Activated CD4-positive, alpha-beta T cell treated with anti-CD3 and anti-CD28 coated beads, Interleukin-10, Interleukin-2, amounts not matched to agents 100 ng/mL and 50 ng/mL, durations not matched to agents 16 hours and 8 hours (primary cell): ENCODE measurements at regions not wholly inside any gene's neighbourhood (a gene's known extent, or its start where the extent isn't known, plus 50 kb on each side); places are given as distances from the start of the nearest gene placed in this dataset.
"Not testable (repeated sequence)": the region's sequence is repeated elsewhere in the genome, so short reads cannot be mapped to it uniquely, and the experiment has no call there.

Source experiments
- DNase-seq: peaks from one replicate; pipeline ENCODE4 v3.0.0-alpha.2; 2020

DNA sequence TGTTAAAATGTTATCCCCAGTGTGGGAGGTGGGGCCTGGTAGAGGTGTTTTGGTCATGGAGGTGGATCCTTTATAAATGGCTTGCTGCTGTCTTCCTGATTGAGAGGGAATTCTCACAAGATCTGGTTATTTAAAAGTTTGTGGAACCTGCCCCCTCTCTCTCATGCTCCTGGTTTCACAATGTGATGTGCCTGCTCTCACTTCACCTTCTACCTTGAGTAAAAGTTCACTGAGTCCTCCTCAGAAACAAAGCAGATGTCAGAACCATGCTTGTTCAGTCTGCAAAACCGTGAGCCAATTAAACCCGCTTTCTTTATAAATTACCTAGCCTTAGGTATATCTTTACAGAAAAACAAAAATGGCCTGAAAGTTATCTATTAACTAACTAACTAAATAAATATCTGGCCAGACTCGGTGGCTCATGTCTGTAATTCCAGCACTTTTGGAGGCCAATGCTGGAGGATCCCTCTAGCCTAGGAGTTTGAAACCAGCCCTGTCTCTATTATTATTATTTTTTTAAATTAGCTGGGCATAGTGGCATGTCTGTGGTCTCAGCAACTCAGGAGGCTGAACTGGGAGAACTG lies 1067.4 kb downstream of the CDH9 start:
- no peak for DNase-seq

DNA sequence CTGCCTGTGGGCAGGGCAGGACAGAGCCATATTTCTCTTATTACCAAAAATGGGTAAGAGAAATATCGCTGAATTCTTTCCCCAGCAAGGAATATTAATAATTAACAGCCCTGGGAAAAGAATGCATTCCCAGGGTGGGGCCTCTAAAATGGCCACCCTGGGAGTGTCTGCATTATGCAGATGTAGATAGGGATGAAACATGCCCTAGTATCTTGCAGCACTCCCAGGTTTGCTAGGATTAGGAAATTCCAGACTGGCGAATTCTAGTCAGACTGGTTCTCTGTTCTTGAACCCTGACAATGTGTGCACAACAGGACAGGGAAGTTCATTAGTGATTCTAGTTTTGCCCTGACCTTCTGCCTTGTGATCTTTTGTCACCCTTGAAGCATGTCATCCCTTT lies 1069.3 kb downstream of the CDH9 start:
- DNase-seq: not testable (repeated sequence)

DNA sequence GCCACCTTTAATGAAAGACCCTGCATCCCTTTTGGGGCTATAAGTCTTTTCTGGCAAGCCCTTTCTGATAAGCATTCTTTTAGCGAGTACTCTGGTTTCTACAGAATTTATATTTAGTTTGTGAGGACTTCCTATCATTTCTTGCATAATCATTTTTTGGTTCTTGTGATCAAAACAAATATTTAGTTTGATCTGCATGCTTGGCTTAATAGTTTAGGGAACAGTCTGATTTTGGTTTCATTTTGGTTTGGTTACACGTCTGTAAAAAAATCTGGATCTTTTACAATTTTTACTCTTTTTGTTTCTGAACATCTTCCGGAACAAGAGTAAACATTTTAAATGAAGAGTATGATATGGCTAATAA lies 1074.4 kb downstream of the CDH9 start:
- no peak for DNase-seq

DNA sequence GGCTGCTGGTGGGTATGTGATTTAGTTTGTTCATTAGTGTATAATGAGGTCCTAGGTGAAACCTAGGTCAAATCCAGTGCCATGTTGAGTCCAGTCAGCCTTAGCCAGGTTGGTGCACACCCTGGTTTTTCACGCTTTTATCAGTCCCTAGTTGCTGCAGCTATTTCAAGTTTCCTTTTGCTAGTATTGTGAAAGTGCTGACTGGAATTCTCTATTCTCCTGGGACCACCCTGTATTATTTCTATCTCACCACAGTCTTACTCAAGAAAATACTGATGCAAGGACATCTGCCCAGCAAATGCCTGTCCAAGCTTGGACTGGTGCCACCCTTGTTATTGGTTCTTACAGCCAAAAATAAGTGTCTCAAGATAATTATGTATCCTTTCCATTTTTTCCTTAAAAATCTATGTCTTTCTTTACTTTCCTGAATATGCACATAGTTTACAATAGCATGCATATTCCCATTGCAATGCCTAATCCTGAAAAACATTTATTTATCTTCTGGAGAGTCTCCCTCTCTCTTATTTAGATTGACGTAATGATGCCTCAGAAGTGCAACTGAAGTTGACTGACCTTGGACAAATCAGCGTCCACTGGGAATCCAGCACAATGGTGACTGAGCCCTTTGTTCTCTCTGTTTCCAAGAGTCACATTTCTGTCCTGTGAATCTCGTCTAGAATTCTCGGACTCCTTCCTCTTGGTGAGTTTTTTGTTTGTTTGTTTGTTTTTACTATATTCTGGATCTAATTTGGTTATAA lies 1075.0 kb downstream of the CDH9 start:
- no peak for DNase-seq

DNA sequence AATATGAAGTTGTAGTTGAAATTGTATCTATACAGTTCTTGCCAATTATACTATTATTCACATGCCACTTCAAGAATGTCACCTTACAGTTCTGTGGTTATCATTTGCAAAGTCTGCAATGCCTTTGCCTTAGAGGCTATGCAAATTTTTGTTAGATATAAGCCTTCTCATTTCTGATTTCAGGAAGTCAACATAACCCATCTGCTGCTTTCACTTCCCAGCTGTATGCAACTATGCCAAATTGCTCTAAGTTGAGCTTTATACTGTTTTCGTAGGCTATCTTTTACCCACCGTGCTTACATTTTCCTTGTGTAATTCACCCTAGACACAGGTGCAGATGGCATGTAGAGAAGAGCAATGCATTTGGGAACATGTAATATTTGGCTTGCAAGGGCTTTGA lies 1083.0 kb downstream of the CDH9 start:
- DNase-seq: no peak

DNA sequence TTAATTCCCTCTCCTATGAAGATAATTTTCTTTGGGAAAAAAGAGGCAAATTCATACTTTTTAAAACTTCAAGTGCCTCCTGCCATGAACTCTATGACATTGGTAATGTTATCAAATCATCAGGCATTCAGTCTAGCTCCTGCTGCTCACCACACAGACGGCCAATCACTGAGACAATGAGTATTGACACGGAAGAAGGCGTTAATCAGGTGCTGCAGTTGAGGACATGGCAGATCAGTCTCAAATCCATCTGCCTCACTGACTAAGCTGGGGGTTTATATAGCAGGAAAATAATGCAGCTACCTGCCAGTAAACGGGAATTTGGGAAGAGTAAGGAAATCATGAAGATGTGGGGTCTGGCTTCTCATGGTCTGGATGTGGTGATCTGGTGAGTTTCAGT lies 1087.7 kb downstream of the CDH9 start:
- no peak for DNase-seq

DNA sequence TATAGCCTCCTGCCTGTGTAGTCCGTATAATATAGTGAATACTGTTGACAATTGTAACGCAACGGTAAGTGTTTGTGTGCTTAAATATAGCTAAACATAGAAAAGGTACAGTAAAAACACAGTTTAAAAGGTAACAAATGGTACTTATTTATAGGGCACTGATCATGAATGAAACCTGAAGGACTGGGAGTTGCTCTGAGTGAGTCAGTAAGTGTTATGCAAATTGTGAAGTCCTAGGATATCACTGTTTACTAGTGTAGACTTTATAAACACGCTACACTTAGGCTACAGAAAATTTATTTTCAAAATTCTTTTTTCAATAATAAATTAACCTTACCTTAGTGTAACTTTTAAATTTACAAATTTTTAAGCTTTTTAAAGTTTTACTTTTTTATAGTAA lies 1090.1 kb downstream of the CDH9 start:
- no peak for DNase-seq

DNA sequence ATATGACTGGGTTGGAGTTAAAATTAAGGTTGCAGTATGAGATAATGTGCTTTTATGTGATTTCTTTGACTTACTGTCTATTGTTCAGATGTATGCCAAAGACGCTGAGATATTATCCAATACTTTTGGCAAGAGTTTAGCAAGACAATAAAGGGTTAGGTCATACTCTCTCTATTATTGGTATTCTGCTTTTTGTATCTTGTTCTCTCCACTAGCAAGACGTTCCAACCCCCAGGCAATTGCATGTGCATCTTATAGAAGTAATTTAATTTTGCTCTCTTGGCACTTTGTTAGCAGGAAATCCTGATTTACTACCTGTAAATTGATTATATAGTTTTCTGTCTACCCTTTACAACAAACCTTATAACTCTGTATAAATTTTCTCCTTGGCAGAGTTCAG lies 1093.6 kb downstream of the CDH9 start:
- no peak for DNase-seq

DNA sequence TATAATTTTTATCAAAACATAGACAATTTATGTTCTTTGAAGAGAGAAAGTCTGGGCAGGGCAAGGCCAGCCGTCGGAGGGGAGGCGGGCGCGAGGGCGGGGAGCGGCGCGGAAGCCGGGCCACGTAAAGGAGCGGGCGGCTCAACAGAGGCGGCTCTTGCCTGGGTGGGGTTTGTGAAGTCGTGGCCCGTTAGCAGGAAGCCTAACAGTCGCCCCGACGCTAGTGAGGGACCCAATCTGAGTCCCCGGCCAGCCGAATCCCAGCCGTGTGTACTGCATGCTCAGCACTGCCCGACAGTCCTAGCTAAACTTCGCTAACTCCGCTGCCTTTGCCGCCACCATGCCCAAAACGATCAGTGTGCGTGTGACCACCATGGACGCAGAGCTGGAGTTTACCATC lies 1129.2 kb downstream of the CDH9 start:
- DNase-seq: no peak

DNA sequence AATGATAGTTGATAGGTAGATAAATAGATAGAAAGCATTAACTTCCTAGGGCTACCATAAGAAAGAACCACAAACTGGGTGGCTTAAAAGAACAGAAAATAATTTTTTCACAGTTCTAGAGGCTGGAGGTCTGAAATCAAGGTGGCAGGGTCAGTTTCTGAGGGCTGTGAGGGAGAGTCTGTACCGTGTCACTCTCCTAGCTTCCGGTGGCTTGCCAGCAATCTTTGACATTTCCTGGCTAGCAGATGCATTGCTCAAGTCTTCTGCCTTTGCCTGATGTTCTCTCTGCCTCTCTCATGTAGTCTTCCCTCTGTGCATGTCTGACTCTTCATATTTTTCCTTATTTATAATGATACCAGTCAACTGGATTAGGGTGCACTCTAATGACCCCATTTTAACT lies 1132.7 kb downstream of the CDH9 start:
- no peak for DNase-seq

DNA sequence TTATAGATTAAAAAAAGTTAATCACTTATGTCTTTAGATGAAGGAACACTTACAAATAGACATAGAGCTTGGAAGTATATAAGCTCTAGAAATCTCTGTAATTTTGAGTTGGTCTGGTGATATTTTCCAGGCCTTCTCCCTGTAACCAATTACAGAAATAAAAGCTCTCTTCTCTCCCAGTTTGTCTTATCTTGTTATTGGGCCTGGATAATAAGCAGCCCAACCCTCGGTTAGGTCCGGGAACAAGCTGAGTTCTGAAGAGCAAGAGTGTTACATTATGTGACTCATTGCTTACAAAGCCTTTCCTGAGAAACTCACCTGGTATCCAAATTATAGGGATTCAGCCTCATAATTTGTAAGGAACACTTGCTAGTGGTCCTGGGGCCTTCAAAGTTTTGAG lies 1146.2 kb downstream of the CDH9 start:
- no peak for DNase-seq

DNA sequence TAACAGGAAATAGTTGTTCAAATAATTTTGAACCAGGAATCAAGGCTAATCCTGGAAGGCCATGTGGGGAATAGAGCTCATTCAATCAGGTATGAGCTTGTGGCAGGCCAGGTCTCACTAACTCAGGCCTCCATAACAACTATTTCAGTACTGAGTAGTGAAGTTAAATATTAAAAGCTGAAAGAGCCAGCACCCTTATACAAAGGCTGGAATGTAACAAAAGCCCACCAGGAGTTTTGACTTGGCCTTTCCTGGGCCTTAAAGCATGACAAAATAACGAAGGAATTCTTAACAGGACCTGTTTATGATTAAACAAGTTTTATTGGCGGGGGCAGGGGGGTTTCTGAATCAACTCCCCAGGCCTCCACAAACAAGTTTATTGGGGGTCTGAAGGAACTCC lies 1146.7 kb downstream of the CDH9 start:
- DNase-seq: no peak

DNA sequence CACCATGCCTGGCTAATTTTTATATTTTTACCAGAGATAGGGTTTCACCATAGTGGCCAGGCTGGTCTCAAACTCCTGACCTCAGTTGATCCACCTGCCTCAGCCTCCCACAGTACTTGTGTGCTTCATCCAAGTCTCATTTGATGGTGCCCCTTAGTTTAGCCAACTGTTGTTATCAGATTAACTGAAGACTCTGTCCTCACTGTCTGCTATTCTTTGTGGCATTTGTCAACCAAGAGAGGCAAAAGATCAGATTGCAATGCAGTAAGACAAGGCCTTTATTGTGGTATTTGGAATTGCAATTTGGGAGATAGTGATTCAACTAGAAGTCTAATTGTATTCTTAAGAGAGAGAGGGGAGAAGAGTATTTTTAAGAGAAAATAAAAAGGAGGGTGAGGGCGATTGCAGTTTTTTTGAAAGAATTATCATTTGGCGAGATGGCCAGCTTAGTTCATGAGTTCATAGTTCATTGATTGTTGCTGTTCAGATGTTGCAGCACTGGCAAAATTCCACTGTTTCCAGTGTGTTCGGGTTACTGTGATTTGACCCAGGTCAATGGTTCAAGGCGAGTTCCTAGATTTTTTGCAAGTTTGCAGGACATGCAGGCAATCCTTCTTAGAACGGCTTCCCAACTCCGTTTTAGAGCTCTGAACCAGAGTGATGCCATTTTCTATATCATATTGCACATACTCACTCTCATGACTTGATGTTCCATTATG lies 1156.9 kb downstream of the CDH9 start:
- DNase-seq: no peak

DNA sequence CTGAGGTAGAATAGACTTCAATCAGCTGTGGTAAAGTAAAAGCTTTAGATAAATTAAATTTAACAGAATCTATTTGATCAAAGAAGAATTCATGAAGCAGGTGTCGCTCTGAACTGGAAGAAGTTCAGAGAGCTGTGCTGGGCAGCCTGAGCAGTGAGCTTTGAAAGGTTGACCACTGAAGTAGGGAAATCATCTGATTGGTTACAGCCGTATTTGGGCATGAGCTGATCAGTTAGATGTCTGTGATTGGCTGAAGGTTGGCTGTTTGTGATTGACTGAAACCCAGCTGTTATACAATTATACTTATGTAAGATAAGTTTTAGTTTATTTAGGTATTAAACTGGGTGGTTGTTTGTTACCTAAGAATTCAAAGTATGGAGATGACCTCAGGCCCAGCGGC lies 1174.6 kb downstream of the CDH9 start:
- DNase-seq: no peak

DNA sequence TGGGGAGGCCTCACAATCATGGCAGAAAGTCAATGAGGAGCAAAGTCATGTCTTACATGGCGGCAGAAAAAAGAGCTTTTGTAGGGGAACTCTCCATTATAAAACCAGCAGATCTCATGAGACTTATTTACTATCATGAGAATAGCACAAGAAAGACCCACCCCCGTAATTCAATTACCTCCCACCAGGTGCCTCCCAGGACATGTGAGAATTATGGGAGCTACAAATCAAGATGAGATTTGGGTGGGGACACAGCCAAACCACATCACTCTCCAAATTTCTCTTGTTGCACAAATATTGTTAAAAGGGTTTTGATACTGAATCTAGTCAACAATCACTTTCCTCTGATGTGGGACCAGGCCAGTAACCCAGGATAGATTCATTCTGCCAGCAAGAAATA lies 1176.1 kb downstream of the CDH9 start:
- DNase-seq: peak; percentile 4

DNA sequence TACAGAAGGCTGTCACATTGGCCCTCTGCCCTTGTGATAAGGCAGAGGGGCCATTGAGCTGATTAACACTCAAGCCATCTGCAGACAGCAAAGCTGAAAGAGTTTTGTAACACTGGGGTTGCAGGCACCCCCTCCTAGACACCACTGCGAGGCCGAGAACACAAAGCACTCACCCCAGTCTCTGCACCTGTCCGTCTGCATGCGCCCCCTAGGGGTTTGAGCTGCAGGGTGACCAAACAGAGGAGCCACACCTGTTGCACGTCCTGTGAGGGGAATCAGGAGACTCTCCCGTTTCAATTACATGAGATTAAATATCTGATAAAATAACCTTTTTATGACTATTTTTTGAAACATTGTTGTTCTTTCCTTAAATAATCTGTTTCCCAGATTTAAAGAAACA lies 1180.4 kb downstream of the CDH9 start:
- DNase-seq: no peak

DNA sequence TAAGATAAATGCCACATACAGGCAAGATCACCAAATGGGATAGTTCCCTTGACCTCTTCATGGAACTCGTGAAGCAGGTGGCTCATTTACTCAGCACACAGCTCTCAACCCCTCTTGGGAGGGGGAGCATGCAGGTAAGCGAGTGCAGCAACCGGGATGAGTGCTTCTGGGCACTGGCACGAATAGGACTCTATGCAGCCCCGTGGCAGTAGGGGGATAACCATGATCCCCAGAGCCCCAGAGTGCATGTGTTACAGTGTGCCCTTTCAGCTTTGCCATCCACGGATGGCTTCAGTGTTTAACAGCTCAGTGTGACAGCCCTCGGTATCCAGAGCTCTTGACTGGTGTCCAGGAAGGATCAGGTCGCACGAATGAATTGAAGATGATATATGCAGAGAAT lies 1187.1 kb downstream of the CDH9 start:
- DNase-seq: no peak

DNA sequence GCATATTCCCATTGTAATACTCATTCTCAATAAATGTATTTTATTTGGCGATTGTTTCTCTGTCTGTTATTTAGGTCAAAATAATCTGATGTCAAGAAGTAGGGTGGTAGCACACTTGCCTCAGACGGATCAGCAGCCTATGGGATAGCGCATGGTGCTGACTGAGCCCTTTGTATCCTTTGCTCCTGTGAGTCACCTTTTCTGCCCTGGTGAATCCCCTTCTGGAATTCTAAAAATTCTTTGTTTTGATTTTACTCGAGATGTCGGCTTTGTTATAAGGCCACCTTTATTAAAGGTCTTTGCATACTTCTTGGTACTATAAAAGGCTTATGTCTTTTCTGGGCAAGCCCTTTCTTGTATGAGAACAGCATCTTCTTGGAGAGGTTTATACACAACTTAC lies 1187.8 kb downstream of the CDH9 start:
- no peak for DNase-seq

DNA sequence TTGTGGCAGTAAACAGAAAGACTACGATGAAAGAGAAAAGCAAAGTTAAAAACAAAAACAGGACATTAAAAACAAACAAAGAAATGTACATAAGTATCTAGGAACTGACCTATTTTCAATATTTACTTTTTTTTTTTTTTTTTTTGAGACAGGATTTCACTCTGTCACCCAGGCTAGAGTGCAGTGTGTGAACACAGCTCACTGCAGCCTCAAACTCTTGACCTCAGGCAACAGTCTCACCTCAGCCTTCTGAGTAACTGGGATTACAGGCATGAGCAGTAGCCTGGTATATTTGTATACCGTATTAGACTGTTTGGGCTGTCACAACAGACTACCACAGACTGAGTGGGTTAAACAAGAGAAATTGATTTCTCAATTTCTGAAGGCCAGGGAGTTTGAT lies 1189.1 kb downstream of the CDH9 start:
- DNase-seq: no peak

DNA sequence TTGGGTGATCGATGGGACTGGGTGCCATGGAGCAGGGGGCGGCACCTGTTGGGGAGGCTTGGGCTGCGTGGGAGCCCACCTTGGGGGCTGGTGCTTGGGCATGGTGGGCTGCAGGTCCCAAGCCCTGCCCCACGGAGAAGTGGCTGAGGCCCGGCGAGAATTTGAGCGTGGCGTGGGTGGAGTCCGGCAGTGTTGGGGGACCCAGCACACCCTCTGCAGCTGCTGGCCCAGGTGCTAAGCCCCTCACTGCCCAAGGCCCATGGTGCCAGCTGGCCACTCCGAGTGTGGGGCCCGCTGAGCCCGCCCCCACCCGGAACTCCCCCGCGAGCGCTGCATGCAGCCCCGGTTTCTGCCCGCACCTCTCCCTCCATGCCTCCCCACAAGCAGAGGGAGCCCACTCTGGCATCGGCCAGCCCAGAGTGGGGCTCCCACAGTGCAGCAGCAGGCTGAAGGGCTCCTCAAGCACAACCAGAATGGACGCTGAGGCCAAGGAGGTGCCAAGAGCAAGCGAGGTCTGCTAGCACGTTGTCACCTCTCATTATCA lies 1178.6 kb upstream of the CDH10 start:
- DNase-seq: no peak
